A673 (cell line): ENCODE measurements at regions not wholly inside any gene's neighbourhood (a gene's known extent, or its start where the extent isn't known, plus 50 kb on each side); places are given as distances from the start of the nearest gene placed in this dataset.

Experiments
- EZH2 ChIP-seq: fragments of 200-600 bp; sonication (generic); IDR thresholded peaks from 2 replicates; pipeline ENCODE4 v1.6.1; 2017; ENCODE audit warnings: borderline replicate concordance, low read depth, mild to moderate bottlenecking, mixed read lengths, antibody characterized with exemption, low read length; ENCODE audit not compliant: poor library complexity, severe bottlenecking
- TF ChIP-seq, protein P1 (sequence below): fragments of 300-800, 200-600 bp; sonication (generic); conservative IDR thresholded peaks from 2 replicates; pipeline ENCODE4 v1.5.1; 2017; ENCODE audit warnings: low read depth, mild to moderate bottlenecking, antibody characterized with exemption, low read length, moderate library complexity, mixed read lengths

DNA sequence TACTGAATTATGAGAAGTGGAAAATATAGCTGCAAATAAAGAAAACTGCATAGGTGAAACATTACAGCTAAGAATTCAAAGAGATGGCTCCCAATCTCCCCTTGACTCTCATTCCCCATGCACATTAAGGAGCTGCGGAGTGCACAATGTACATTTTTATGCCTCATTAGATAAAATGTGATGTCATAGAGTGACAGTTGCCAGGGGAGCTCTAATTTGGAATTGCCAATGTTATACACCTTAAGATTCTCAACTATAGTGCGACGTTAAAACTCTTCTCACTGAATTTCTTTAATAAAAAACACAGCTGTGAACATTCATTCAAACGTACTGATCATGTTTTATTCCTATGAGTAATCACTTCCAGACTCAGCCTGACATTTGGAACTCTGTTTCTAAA is 386.9 kb upstream of the CELF2 start:
- TF ChIP-seq EZH2, result no peak
- TF ChIP-seq, protein P1, sequence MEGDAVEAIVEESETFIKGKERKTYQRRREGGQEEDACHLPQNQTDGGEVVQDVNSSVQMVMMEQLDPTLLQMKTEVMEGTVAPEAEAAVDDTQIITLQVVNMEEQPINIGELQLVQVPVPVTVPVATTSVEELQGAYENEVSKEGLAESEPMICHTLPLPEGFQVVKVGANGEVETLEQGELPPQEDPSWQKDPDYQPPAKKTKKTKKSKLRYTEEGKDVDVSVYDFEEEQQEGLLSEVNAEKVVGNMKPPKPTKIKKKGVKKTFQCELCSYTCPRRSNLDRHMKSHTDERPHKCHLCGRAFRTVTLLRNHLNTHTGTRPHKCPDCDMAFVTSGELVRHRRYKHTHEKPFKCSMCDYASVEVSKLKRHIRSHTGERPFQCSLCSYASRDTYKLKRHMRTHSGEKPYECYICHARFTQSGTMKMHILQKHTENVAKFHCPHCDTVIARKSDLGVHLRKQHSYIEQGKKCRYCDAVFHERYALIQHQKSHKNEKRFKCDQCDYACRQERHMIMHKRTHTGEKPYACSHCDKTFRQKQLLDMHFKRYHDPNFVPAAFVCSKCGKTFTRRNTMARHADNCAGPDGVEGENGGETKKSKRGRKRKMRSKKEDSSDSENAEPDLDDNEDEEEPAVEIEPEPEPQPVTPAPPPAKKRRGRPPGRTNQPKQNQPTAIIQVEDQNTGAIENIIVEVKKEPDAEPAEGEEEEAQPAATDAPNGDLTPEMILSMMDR, result no peak
